CD4-positive, alpha-beta T cell (primary cell): ENCODE measurements at regions not wholly inside any gene's neighbourhood (a gene's known extent, or its start where the extent isn't known, plus 50 kb on each side); places are given as distances from the start of the nearest gene placed in this dataset.

Experiments
- ATAC-seq: fragments of 200-7000 bp; cut with Tn5 transposase; one replicate; pipeline ENCODE4 v1.10.0; 2022; ENCODE audit warnings: mild to moderate bottlenecking; ENCODE audit not compliant: poor library complexity
- CTCF ChIA-PET: fragments of 350-600 bp; sonication (Branson Sonifier 250); formaldehyde crosslinking; loops from one replicate; lab custom pipeline; 2021; ENCODE audit warnings: antibody characterized with exemption, inconsistent platforms; lab: Charles Lee
- POLR2A ChIA-PET: fragments of 350-600 bp; sonication (Branson Sonifier 250); formaldehyde crosslinking; loops from one replicate; lab custom pipeline; 2021; ENCODE audit warnings: antibody characterized with exemption, inconsistent platforms; lab: Charles Lee
- DNase-seq, 14 experiments: peaks; one replicate each; pipeline ENCODE4 v3.0.0-alpha.2; 2013 to 2020; ENCODE audit warnings: mixed read lengths in 2 of 14
- H3K27ac ChIP-seq, 2 donors: one replicate each; pipeline versions ENCODE4 v1.5.1 to v1.7.0; 2013; ENCODE audit warnings: low read length in 2 of 2, low read depth in 1 of 2, mild to moderate bottlenecking in 1 of 2
- H3K27me3 ChIP-seq, 2 experiments: 1 replicate in 1 of 2; 2 replicates in 1 of 2; pipeline versions ENCODE4 v1.6.1 to v1.7.0; 2013; ENCODE audit warnings: low read length in 2 of 2, control low read depth in 1 of 2, mild to moderate bottlenecking in 1 of 2, moderate library complexity in 1 of 2; ENCODE audit not compliant: insufficient read depth in 2 of 2, control insufficient read depth in 1 of 2
- H3K36me3 ChIP-seq: one replicate; pipeline ENCODE4 v1.6.1; 2013; ENCODE audit warnings: low read length, control low read depth; ENCODE audit not compliant: insufficient read depth
- H3K4me1 ChIP-seq: one replicate; pipeline ENCODE4 v1.6.1; 2013; ENCODE audit warnings: low read length, control low read depth; ENCODE audit not compliant: insufficient read depth
- H3K4me3 ChIP-seq: one replicate; pipeline ENCODE4 v1.5.1; 2013; ENCODE audit warnings: mild to moderate bottlenecking, low read length, moderate library complexity
- H3K9me3 ChIP-seq, 2 experiments: 1 replicate in 1 of 2; 2 replicates in 1 of 2; pipeline versions ENCODE4 v1.6.1 to v1.7.0; 2013; ENCODE audit warnings: low read length in 2 of 2, mild to moderate bottlenecking in 2 of 2, control low read depth in 1 of 2, moderate library complexity in 1 of 2; ENCODE audit not compliant: control insufficient read depth in 1 of 2, insufficient read depth in 1 of 2
- H3K27ac Mint-ChIP-seq: one replicate; pipeline ENCODE4 v1.8.0; 2020; ENCODE audit warnings: mixed read lengths
- H3K27me3 Mint-ChIP-seq: one replicate; pipeline ENCODE4 v1.8.0; 2021; ENCODE audit warnings: mixed read lengths
- H3K36me3 Mint-ChIP-seq: one replicate; pipeline ENCODE4 v1.8.0; 2021; ENCODE audit warnings: low read depth, mixed read lengths
- H3K4me1 Mint-ChIP-seq: one replicate; pipeline ENCODE4 v1.8.0; 2021; ENCODE audit warnings: low read depth, mixed read lengths
- H3K4me3 Mint-ChIP-seq: one replicate; pipeline ENCODE4 v1.8.0; 2020; ENCODE audit warnings: mild to moderate bottlenecking, mixed read lengths
- H3K9me3 Mint-ChIP-seq: one replicate; pipeline ENCODE4 v1.8.0; 2020; ENCODE audit warnings: mixed read lengths
- CTCF ChIP-seq: fragments of 200-600 bp; IDR thresholded peaks from one replicate; pipeline ENCODE4 v1.8.0; 2022; ENCODE audit warnings: antibody characterized with exemption, mild to moderate bottlenecking
- intact Hi-C, 2 experiments: fragments of 100-400 bp; cut with DNase I in 1 of 2; cut with micrococcal nuclease in 1 of 2; formaldehyde crosslinking; loops; one replicate each; pipeline versions ENCODE4 v1.15.1 to v1.9.0; 2023 to 2025; cut with DNase I, micrococcal nuclease

- H3K9me3 ChIP-seq, result peaks cover 0 to 5% of the 10 kb centered on the region in 2 experiments
- H3K27me3 ChIP-seq, result no peaks in the 10 kb centered on the region
- intact Hi-C loops, result no loop called here
- no peak overlapping the region for H3K4me3 ChIP-seq
- POLR2A ChIA-PET, result no interaction called here
- no peak for ATAC-seq
- H3K4me1 ChIP-seq, result no peaks in the 10 kb centered on the region
- CTCF ChIA-PET, result interaction anchor here (0.7 kb wide), 1 partner anchor 10 kb away, joined by 3 read pairs; no protein-coding TSS in a partner anchor
- no peak overlapping the region for H3K27ac Mint-ChIP-seq
- no peak overlapping the region for H3K4me3 Mint-ChIP-seq
- no peak overlapping the region for H3K27ac ChIP-seq
- no peak for DNase-seq
- H3K4me1 Mint-ChIP-seq, result no peaks in the 10 kb centered on the region
- no peaks in the 10 kb centered on the region for H3K36me3 ChIP-seq
- TF ChIP-seq CTCF, result no peak
- H3K27me3 Mint-ChIP-seq, result no peaks in the 10 kb centered on the region
- H3K36me3 Mint-ChIP-seq, result no peaks in the 10 kb centered on the region
- peaks cover 2% of the 10 kb centered on the region for H3K9me3 Mint-ChIP-seq
Observed at GRCh38 chr4:178556796-178557195, 1114.6 kb upstream of the AGA start.

- Histone ChIP-seq H3K4me1 (no peaks in the 10 kb centered on the region), H3K27ac (no peak overlapping the region), H3K4me3 (no peak overlapping the region), H3K36me3 (no peaks in the 10 kb centered on the region), H3K9me3 (peaks cover 0 to 3% of the 10 kb centered on the region in 2 experiments), H3K27me3 (no peaks in the 10 kb centered on the region)
- Mint-ChIP-seq H3K27ac (no peak overlapping the region), H3K9me3 (peaks cover 5% of the 10 kb centered on the region), H3K36me3 (no peaks in the 10 kb centered on the region), H3K27me3 (no peaks in the 10 kb centered on the region), H3K4me3 (no peak overlapping the region), H3K4me1 (no peaks in the 10 kb centered on the region)
- no peak for TF ChIP-seq CTCF
- ATAC-seq, result no peak
- ChIA-PET POLR2A (no interaction called here), CTCF (no interaction called here)
- no peak for DNase-seq
- intact Hi-C loops, result no loop called here
Observed at GRCh38 chr4:178577933-178578332, 1135.7 kb upstream of the AGA start.

GRCh38 chr4:178595500-178596138 lies 1153.4 kb upstream of the AGA start:
- ATAC-seq (no peak), DNase-seq (no peak)
- H3K36me3 ChIP-seq, result no peaks in the 10 kb centered on the region
- peaks cover 0 to 3% of the 10 kb centered on the region in 2 experiments for H3K9me3 ChIP-seq
- H3K4me3 ChIP-seq, result no peak overlapping the region
- CTCF ChIA-PET, result no interaction called here
- H3K27me3 ChIP-seq, result no peaks in the 10 kb centered on the region
- H3K4me1 ChIP-seq, result no peaks in the 10 kb centered on the region
- Mint-ChIP-seq H3K4me3 (no peak overlapping the region), H3K36me3 (no peaks in the 10 kb centered on the region), H3K27ac (no peak overlapping the region), H3K4me1 (no peaks in the 10 kb centered on the region), H3K9me3 (peaks cover 10% of the 10 kb centered on the region), H3K27me3 (no peaks in the 10 kb centered on the region)
- TF ChIP-seq CTCF, result no peak
- POLR2A ChIA-PET, result no interaction called here
- no peak overlapping the region for H3K27ac ChIP-seq
- intact Hi-C loops, result no loop called here
